ENCODE measurements at regions not wholly inside any gene's neighbourhood (a gene's known extent, or its start where the extent isn't known, plus 50 kb on each side); places are given as distances from the start of the nearest gene placed in this dataset.

DNA sequence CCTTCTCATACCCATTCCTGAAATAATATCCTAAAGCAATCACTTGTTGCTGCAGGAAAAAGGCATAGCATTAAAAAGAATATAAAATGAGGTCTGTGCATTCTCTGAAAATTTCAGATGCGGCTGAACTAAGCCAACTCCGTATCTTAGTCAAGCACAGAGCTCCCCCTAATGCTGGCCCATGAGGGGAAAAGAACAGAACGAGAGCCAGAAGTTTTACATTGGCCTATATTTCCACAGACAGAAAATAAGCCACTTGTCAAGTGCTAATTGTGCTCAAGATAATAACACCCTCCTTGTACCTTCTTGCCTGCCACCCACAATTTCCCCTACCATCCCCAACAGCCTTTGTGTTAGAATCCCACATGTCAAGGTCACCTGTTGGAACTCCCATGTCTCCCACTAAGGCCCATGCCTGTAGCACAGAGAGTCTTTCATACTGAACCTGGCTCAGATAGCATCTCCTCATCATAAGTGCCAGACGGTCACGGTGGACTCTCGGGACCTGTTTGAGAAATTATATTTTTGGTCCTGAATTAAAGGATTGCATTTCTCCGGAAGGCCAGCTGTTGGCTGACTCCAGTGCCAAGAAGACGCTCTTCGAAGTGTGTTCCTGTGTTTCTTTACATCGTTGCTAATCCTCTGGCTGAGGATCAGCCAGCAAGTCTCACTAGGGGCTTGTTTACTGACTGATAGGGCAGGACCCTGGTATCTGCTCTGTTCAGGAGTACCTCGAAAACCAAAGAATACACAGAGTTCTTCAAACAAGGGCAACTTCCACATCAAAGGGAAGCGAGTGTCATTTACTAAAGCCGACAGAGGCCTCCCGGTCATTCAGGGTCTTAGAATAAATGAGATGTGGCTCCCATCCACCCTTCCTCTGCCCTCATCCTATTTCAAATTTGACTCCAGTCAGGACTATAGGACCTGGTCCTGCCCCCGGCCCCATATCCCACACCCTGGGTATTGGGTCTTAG, 183.4 kb upstream of the FBXL4 start:
- 65% methylated on average over 15 of the region's 15 CpGs for WGBS (ENCODE audit: low lambda C conversion rate)
- ChIA-PET POLR2A (no interaction called here), CTCF (interaction anchor here (1.2 to 4.7 kb wide), 3 partner anchors 11 to 21 kb away, joined by 3 to 29 read pairs (median 4); no protein-coding TSS in a partner anchor)
- Histone ChIP-seq H3K9me2 (no peaks in the 10 kb centered on the region), H3K9ac (no peak overlapping the region), H3K9me3 (no peaks in the 10 kb centered on the region), H3K4me1 (ENCODE audit: control insufficient read depth in 1 of 2, insufficient read depth in 2 of 2, low read depth in 1 of 2, low read length in 1 of 2) (peaks cover 0 to 3% of the 10 kb centered on the region in 2 experiments; a peak in 1 of 4 replicates), H3K36me3 (replicated peaks in 1 of 2; ENCODE audit: control insufficient read depth in 1 of 2, insufficient read depth in 2 of 2, low read length in 1 of 2) (no peaks in the 10 kb centered on the region), H3K4me2 (no peak overlapping the region), H2AFZ (ENCODE audit: low read depth) (no peak overlapping the region), H3K27ac (ENCODE audit: low read depth in 2 of 2, low read length in 1 of 2) (no peak overlapping the region), H3K27me3 (ENCODE audit: insufficient read depth) (no peaks in the 10 kb centered on the region), H3K4me3 (ENCODE audit: low read depth in 2 of 2, low read length in 1 of 2) (no peak overlapping the region), H3F3A (replicated peaks; ENCODE audit: insufficient read depth) (no peaks in the 10 kb centered on the region), H3K79me2 (ENCODE audit: insufficient read depth) (no peaks in the 10 kb centered on the region), H4K20me1 (ENCODE audit: insufficient read depth) (no peaks in the 10 kb centered on the region)
- DNase-seq = no peak
- peak; percentile 19; the same call in 1 of the 2 replicates for TF ChIP-seq RAD21 (IDR thresholded peaks at IDR 0.05; ENCODE audit: low read length)
- TF ChIP-seq, protein P1, sequence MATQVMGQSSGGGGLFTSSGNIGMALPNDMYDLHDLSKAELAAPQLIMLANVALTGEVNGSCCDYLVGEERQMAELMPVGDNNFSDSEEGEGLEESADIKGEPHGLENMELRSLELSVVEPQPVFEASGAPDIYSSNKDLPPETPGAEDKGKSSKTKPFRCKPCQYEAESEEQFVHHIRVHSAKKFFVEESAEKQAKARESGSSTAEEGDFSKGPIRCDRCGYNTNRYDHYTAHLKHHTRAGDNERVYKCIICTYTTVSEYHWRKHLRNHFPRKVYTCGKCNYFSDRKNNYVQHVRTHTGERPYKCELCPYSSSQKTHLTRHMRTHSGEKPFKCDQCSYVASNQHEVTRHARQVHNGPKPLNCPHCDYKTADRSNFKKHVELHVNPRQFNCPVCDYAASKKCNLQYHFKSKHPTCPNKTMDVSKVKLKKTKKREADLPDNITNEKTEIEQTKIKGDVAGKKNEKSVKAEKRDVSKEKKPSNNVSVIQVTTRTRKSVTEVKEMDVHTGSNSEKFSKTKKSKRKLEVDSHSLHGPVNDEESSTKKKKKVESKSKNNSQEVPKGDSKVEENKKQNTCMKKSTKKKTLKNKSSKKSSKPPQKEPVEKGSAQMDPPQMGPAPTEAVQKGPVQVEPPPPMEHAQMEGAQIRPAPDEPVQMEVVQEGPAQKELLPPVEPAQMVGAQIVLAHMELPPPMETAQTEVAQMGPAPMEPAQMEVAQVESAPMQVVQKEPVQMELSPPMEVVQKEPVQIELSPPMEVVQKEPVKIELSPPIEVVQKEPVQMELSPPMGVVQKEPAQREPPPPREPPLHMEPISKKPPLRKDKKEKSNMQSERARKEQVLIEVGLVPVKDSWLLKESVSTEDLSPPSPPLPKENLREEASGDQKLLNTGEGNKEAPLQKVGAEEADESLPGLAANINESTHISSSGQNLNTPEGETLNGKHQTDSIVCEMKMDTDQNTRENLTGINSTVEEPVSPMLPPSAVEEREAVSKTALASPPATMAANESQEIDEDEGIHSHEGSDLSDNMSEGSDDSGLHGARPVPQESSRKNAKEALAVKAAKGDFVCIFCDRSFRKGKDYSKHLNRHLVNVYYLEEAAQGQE (IDR thresholded peaks at IDR 0.05; ENCODE audit: low read depth, low read length) = no peak
- no peak for TF ChIP-seq GATA2 (CRISPR knock-in tag; IDR thresholded peaks at IDR 0.05)
- TF ChIP-seq, protein P2, sequence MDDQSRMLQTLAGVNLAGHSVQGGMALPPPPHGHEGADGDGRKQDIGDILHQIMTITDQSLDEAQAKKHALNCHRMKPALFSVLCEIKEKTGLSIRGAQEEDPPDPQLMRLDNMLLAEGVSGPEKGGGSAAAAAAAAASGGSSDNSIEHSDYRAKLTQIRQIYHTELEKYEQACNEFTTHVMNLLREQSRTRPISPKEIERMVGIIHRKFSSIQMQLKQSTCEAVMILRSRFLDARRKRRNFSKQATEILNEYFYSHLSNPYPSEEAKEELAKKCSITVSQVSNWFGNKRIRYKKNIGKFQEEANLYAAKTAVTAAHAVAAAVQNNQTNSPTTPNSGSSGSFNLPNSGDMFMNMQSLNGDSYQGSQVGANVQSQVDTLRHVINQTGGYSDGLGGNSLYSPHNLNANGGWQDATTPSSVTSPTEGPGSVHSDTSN (IDR thresholded peaks at IDR 0.05) = no peak
- TF ChIP-seq, protein P3, sequence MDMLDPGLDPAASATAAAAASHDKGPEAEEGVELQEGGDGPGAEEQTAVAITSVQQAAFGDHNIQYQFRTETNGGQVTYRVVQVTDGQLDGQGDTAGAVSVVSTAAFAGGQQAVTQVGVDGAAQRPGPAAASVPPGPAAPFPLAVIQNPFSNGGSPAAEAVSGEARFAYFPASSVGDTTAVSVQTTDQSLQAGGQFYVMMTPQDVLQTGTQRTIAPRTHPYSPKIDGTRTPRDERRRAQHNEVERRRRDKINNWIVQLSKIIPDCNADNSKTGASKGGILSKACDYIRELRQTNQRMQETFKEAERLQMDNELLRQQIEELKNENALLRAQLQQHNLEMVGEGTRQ (IDR thresholded peaks at IDR 0.05; ENCODE audit: borderline replicate concordance, low read depth, low read length) = no peak

GRCh38 chr6:99129835-99130234, 182.1 kb upstream of the FBXL4 start:
- H3K9me3 ChIP-seq = no peaks in the 10 kb centered on the region
- H3K4me2 ChIP-seq = no peak overlapping the region
- H4K20me1 ChIP-seq (ENCODE audit: insufficient read depth) = no peaks in the 10 kb centered on the region
- 75% methylated on average over 2 of the region's 2 CpGs for WGBS (ENCODE audit: low lambda C conversion rate)
- no peaks in the 10 kb centered on the region for H3K79me2 ChIP-seq (ENCODE audit: insufficient read depth)
- no peak overlapping the region for H3K27ac ChIP-seq (ENCODE audit: low read depth in 2 of 2, low read length in 1 of 2)
- no peak overlapping the region for H3K4me3 ChIP-seq (ENCODE audit: low read depth in 2 of 2, low read length in 1 of 2)
- POLR2A ChIA-PET = no interaction called here
- no peak for TF ChIP-seq ELF1 (IDR thresholded peaks at IDR 0.05)
- no peak for TF ChIP-seq FOSL2 (IDR thresholded peaks at IDR 0.05; ENCODE audit: borderline replicate concordance, low read depth)
- TF ChIP-seq TAF1 (IDR thresholded peaks at IDR 0.05; ENCODE audit: borderline replicate concordance, low read depth, low read length) = no peak
- no peak for TF ChIP-seq MEF2A (IDR thresholded peaks at IDR 0.05; ENCODE audit: borderline replicate concordance, low read depth)
- TF ChIP-seq TEAD4 (IDR thresholded peaks at IDR 0.05; ENCODE audit: borderline replicate concordance, insufficient read depth) = no peak
- no peak for TF ChIP-seq RCOR1 (IDR thresholded peaks at IDR 0.05; ENCODE audit: low read length)
- no peak for TF ChIP-seq FOXJ3 (CRISPR knock-in tag; IDR thresholded peaks at IDR 0.05)
- no peak for TF ChIP-seq FOXM1 (IDR thresholded peaks at IDR 0.05; ENCODE audit: low read depth)
- H3F3A ChIP-seq (replicated peaks; ENCODE audit: insufficient read depth) = no peaks in the 10 kb centered on the region
- no peaks in the 10 kb centered on the region for H3K9me2 ChIP-seq
- CTCF ChIA-PET = interaction anchor here (1.3 kb wide), 1 partner anchor 11 kb away, joined by 8 read pairs; no protein-coding TSS in a partner anchor
- no peak overlapping the region for H3K9ac ChIP-seq
- H3K36me3 ChIP-seq (replicated peaks in 1 of 2; ENCODE audit: control insufficient read depth in 1 of 2, insufficient read depth in 2 of 2, low read length in 1 of 2) = no peaks in the 10 kb centered on the region
- peaks cover 0 to 3% of the 10 kb centered on the region in 2 experiments; a peak in 1 of 4 replicates for H3K4me1 ChIP-seq (ENCODE audit: control insufficient read depth in 1 of 2, insufficient read depth in 2 of 2, low read depth in 1 of 2, low read length in 1 of 2)
- H2AFZ ChIP-seq (ENCODE audit: low read depth) = no peak overlapping the region
- DNase-seq = no peak
- H3K27me3 ChIP-seq (ENCODE audit: insufficient read depth) = no peaks in the 10 kb centered on the region
